ENCODE measurements at regions not wholly inside any gene's neighbourhood (a gene's known extent, or its start where the extent isn't known, plus 50 kb on each side); places are given as distances from the start of the nearest gene placed in this dataset.

GRCh38 chr2:49255409-49255971 lies 101.2 kb upstream of the FSHR start:
- TF ChIP-seq, protein P1, sequence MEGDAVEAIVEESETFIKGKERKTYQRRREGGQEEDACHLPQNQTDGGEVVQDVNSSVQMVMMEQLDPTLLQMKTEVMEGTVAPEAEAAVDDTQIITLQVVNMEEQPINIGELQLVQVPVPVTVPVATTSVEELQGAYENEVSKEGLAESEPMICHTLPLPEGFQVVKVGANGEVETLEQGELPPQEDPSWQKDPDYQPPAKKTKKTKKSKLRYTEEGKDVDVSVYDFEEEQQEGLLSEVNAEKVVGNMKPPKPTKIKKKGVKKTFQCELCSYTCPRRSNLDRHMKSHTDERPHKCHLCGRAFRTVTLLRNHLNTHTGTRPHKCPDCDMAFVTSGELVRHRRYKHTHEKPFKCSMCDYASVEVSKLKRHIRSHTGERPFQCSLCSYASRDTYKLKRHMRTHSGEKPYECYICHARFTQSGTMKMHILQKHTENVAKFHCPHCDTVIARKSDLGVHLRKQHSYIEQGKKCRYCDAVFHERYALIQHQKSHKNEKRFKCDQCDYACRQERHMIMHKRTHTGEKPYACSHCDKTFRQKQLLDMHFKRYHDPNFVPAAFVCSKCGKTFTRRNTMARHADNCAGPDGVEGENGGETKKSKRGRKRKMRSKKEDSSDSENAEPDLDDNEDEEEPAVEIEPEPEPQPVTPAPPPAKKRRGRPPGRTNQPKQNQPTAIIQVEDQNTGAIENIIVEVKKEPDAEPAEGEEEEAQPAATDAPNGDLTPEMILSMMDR (IDR thresholded peaks at IDR 0.05): peak in 3 of 4 experiments; percentile 40 to 61 (median 45)
- TF ChIP-seq POLR2A (IDR thresholded peaks at IDR 0.05): no peak
- no peak for TF ChIP-seq POLR2AphosphoS5 (IDR thresholded peaks at IDR 0.05)
